Mesothelial cell of epicardium (in vitro differentiated cells): ENCODE measurements at regions not wholly inside any gene's neighbourhood (a gene's known extent, or its start where the extent isn't known, plus 50 kb on each side); places are given as distances from the start of the nearest gene placed in this dataset.

ENCODE experiments used
- DNase-seq, 2 experiments: peaks; one replicate each; pipeline ENCODE4 v3.0.0; 2021; ENCODE audit warnings: low spot score in 2 of 2; ENCODE audit not compliant: unreplicated experiment in 2 of 2
- H3K27ac Mint-ChIP-seq: 2 replicates; pipeline ENCODE4 v1.8.0; 2021; ENCODE audit warnings: mixed read lengths
- H3K27me3 Mint-ChIP-seq: 2 replicates; pipeline ENCODE4 v1.8.0; 2021; ENCODE audit warnings: low read depth, mixed read lengths
- H3K36me3 Mint-ChIP-seq: 2 replicates; pipeline ENCODE4 v1.8.0; 2021; ENCODE audit warnings: mixed read lengths
- H3K4me1 Mint-ChIP-seq: 2 replicates; pipeline ENCODE4 v1.8.0; 2021; ENCODE audit warnings: mixed read lengths
- H3K4me3 Mint-ChIP-seq: 2 replicates; pipeline ENCODE4 v1.8.0; 2021; ENCODE audit warnings: mild to moderate bottlenecking, moderate library complexity, mixed read lengths
- H3K9me3 Mint-ChIP-seq: 2 replicates; pipeline ENCODE4 v1.8.0; 2021; ENCODE audit warnings: mixed read lengths
- TF ChIP-seq, protein P1 (sequence below): fragments of 200-600 bp; sonication (generic); IDR thresholded peaks from one replicate; pipeline ENCODE4 v1.5.0; 2021; ENCODE audit warnings: antibody characterized with exemption; ENCODE audit not compliant: unreplicated experiment

DNA sequence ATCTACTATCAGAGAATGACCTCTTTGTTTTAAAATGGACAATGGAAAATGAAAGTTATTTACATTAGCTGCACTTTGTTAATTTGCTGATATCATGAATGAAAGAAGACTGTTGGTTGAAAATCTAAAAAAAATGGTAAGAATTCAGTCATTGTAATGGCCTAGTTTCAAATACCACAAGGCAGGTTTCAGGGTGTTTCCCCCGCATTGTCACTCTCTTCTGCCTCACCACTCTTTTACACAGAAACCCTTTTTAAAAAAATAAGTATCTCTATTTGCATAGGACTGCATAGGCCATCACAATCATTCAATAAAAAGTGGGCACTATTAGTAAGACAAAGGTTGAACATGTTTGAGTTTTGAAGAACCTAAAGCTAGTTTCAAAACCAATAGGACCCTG is 737.1 kb downstream of the INHBA start:
- no peak for DNase-seq
- Mint-ChIP-seq H3K4me3 (no peak overlapping the region), H3K9me3 (no peaks in the 10 kb centered on the region), H3K4me1 (peaks cover 8% of the 10 kb centered on the region), H3K27me3 (no peaks in the 10 kb centered on the region), H3K27ac (no peak overlapping the region), H3K36me3 (no peaks in the 10 kb centered on the region)
- TF ChIP-seq, protein P1, sequence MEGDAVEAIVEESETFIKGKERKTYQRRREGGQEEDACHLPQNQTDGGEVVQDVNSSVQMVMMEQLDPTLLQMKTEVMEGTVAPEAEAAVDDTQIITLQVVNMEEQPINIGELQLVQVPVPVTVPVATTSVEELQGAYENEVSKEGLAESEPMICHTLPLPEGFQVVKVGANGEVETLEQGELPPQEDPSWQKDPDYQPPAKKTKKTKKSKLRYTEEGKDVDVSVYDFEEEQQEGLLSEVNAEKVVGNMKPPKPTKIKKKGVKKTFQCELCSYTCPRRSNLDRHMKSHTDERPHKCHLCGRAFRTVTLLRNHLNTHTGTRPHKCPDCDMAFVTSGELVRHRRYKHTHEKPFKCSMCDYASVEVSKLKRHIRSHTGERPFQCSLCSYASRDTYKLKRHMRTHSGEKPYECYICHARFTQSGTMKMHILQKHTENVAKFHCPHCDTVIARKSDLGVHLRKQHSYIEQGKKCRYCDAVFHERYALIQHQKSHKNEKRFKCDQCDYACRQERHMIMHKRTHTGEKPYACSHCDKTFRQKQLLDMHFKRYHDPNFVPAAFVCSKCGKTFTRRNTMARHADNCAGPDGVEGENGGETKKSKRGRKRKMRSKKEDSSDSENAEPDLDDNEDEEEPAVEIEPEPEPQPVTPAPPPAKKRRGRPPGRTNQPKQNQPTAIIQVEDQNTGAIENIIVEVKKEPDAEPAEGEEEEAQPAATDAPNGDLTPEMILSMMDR = no peak

DNA sequence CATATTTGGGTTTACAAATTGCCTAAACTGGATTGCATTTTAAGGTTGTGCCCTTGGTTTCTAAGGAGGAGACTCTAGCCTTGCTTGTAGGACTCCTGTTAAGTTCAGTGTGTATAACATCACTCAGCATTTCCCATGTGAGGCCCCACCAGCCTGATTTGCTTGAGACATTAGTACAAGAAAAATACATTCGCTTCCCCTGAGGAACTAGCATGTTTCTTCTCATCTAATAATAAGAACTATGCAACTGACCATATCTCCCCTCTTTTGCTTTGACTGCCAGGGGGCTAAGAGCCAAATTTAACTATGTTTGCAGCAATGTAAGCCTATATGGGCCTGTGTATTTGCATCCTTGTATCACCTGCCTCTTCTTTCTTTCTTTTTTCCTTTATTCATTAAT is 737.9 kb downstream of the INHBA start:
- TF ChIP-seq, protein P1 = no peak
- Mint-ChIP-seq H3K4me1 (peaks cover 8% of the 10 kb centered on the region), H3K9me3 (no peaks in the 10 kb centered on the region), H3K27ac (no peak overlapping the region), H3K4me3 (no peak overlapping the region), H3K36me3 (no peaks in the 10 kb centered on the region), H3K27me3 (no peaks in the 10 kb centered on the region)
- DNase-seq = no peak

DNA sequence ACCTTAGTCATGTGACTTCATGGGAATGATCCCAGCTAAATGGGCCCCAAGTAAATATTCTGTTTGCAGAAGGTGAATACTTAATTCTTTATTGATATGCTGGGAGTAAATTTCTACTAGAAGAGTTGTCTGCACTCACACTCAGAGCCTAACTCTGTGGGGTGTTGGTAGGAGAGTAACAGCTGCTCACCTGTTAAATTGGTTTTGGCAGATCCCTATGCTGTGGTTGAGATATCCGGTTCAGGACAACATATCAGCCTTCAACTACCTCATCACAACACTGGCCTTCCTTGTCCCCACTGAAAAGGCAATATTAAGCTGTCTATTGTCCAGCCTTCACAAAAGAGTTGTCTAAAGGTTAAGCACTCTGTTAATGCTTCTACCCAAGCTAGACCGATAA is 738.3 kb downstream of the INHBA start:
- Mint-ChIP-seq H3K36me3 (no peaks in the 10 kb centered on the region), H3K4me1 (peaks cover 4% of the 10 kb centered on the region), H3K4me3 (no peak overlapping the region), H3K27ac (no peak overlapping the region), H3K9me3 (no peaks in the 10 kb centered on the region), H3K27me3 (no peaks in the 10 kb centered on the region)
- no peak for DNase-seq
- TF ChIP-seq, protein P1 = no peak

DNA sequence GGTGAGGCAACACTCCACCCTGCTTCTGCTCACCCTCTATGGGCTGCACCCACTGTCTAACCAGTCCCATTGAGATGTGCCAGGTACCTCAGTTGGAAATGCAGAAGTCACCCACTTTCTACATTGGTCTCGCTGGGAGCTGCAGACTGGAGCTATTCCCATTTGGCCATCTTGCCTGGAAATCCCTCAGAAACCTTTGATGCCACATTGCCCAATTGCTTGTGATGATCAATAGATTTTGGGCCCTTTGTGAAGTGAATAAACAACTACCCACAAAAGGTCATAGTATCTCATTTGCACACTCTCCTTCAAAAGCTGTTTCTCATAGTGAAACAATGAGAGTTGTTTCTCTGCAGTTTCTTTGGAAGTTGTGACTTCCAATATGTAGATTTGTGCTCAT is 742.9 kb downstream of the INHBA start:
- DNase-seq = no peak
- Mint-ChIP-seq H3K27me3 (no peaks in the 10 kb centered on the region), H3K36me3 (no peaks in the 10 kb centered on the region), H3K9me3 (peaks cover 24% of the 10 kb centered on the region), H3K4me1 (peaks cover under 1% of the 10 kb centered on the region), H3K27ac (no peak overlapping the region), H3K4me3 (no peak overlapping the region)
- TF ChIP-seq, protein P1 = no peak

DNA sequence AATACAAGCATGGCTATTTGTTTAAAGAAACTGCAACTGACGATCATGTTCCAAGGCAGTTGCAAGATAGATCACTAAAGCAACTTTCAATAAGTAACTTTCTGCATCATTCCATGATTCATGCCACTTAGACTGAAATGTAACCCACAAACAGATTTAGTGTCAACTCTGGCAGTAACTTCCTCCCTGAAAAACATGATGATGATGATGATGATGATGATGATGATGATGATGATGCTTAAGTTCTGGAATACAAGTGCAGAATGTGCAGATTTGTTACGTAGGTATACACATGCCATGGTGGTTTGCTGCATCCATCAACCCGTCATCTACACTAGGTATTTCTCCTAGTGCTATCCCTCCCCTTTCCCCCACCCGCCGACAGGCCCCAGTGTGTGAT is 754.7 kb downstream of the INHBA start:
- Mint-ChIP-seq H3K4me3 (no peak overlapping the region), H3K9me3 (peaks cover 68% of the 10 kb centered on the region), H3K4me1 (no peaks in the 10 kb centered on the region), H3K36me3 (peaks cover 24% of the 10 kb centered on the region), H3K27ac (no peak overlapping the region), H3K27me3 (peaks cover 2% of the 10 kb centered on the region)
- TF ChIP-seq, protein P1 = no peak
- no peak for DNase-seq

DNA sequence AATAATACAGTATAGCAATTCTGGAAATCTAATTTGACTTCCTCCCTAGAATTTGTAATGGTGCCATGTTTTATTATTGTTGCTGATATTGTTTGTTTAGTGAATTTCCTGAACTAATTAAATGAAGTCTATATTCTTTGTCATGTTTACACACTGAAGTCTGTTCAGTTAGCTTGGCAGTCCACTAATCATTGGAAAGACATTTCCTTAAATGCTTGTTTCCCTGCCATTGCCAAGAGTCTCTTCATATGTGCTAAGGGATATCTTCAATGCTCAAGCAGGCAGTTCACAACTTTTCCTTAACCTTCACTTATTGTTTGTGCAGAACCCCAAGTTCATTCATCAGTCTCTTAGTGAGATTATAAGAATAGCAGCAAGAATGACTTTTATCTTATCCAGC is 755.3 kb downstream of the INHBA start:
- Mint-ChIP-seq H3K27me3 (peaks cover 2% of the 10 kb centered on the region), H3K27ac (no peak overlapping the region), H3K4me1 (no peaks in the 10 kb centered on the region), H3K36me3 (peaks cover 22% of the 10 kb centered on the region), H3K4me3 (no peak overlapping the region), H3K9me3 (peaks cover 66% of the 10 kb centered on the region)
- no peak for DNase-seq
- TF ChIP-seq, protein P1 = no peak
